ENCODE measurements at regions not wholly inside any gene's neighbourhood (a gene's known extent, or its start where the extent isn't known, plus 50 kb on each side); places are given as distances from the start of the nearest gene placed in this dataset.
"Not testable (repeated sequence)": the region's sequence is repeated elsewhere in the genome, so short reads cannot be mapped to it uniquely, and the experiment has no call there.

DNA sequence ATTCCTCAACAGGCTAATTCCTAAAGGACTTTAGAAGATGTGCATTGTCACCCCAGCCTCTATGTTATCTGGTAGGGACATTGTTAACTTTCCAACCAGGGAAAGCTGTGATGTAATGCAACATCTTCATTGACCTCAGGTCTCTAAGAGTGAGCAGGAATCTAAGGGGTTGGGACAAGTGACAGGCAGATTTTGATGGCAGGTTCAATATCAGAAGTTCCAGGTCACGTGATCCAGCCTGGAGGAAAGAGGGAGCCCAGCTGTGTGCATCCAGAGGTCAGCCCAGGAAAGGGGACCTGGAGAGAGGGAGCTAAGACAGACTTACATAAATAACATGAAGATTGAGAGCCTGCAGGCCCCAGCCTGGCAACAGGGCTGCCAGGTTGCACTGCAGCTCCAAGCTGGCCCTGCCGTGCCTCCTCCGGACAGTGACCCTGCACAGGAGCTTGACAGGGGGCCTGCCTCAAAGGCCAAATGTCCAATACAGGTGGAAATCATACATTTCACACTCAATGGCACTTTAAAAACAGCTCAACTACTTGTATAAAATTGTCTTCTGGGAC, 262.2 kb upstream of the MGAT5 start:
- no peak for TF ChIP-seq JUND (IDR thresholded peaks at IDR 0.05; ENCODE audit: low read depth)
- no peak for DNase-seq (ENCODE audit: low read depth in 1 of 2, low spot score in 1 of 2)
- in situ Hi-C loops (cut with HindIII; ENCODE audit: low pct_unique_long_range_greater_than_20kb, low sequenced_read_pairs): no loop called here

DNA sequence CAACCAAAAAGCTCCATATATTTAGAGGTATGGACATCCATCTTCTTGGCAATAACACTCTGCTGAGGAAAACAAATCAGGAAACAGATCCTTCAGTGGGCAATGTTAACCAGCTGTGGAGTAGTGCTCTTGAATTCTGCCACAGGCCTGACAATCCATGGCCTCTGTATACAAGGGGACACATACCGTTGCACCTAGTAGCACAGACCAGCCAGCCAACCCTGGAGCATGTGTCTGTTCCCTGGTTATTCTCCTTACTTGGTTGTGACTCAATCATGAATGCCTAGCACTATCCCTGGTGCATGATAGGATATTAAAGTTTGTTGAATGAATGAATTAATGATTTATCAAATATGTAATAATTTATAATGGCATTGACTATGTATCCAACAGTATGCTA, 261.4 kb upstream of the MGAT5 start:
- in situ Hi-C loops (cut with HindIII; ENCODE audit: low pct_unique_long_range_greater_than_20kb, low sequenced_read_pairs): no loop called here
- no peak for TF ChIP-seq JUND (IDR thresholded peaks at IDR 0.05; ENCODE audit: low read depth)
- DNase-seq (ENCODE audit: low read depth in 1 of 2, low spot score in 1 of 2): no peak

DNA sequence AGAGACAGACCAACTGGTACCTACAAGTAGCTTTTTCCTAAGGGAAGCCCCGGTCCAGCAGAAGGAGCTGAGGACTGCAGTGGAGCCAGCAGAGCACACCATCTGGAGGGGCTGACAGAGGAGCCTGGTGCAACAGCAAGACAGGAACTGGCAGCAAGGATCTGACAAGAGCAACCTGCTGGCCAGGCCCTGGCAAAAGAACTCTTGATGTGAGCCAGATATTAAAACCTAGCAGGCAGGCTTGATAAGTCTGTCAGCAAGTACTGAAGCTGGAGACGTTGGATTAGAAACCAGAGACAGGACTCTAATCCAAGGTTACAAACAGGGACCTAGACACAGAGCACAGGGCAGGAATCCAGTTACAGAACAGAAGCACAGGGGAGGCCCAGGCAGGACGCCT, 260.7 kb upstream of the MGAT5 start:
- TF ChIP-seq JUND (IDR thresholded peaks at IDR 0.05; ENCODE audit: low read depth): no peak
- no peak for DNase-seq (ENCODE audit: low read depth in 1 of 2, low spot score in 1 of 2)
- in situ Hi-C loops (cut with HindIII; ENCODE audit: low pct_unique_long_range_greater_than_20kb, low sequenced_read_pairs): no loop called here

DNA sequence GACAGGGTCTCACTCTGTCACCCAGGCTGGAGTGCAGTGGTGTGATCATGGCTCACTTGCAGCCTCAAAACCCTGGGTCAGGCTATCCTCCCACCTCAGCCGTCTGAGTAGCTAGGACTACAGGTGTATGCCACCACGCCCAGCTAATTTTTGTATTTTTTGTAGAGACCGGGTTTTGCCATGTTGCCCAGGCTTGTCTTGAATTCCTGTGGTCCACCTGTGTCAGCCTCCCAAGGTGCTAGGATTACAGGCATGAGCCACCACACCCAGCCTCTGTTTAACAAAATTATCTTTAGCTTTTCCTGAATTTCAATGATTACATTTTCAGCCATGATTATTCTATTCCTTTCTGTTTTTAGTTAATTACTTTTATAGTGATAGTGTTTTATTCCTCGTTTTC, 255.1 kb upstream of the MGAT5 start:
- in situ Hi-C loops (cut with HindIII; ENCODE audit: low pct_unique_long_range_greater_than_20kb, low sequenced_read_pairs); DNase-seq (ENCODE audit: low read depth in 1 of 2, low spot score in 1 of 2): not testable (repeated sequence)

DNA sequence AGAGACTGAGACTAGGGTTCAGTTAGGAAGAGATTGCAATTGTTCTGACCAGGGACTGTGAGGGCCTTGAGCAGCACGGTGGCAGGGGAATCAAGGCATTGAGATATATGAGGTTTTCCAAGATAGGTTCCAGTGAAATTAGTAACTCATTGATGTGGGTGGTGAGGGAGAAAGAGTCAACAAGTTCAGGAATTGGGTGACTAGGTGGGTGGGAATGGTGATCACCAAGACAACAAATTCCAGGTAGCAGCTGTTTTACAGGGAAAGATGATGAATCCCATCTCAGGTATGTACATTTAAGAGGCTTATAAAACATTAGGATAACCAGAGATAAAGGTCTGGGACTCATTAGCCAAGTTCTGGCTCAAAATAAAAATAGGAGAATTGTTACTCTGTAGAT, 251.5 kb upstream of the MGAT5 start:
- no peak for TF ChIP-seq JUND (IDR thresholded peaks at IDR 0.05; ENCODE audit: low read depth)
- no peak for DNase-seq (ENCODE audit: low read depth in 1 of 2, low spot score in 1 of 2)
- in situ Hi-C loops (cut with HindIII; ENCODE audit: low pct_unique_long_range_greater_than_20kb, low sequenced_read_pairs): no loop called here

DNA sequence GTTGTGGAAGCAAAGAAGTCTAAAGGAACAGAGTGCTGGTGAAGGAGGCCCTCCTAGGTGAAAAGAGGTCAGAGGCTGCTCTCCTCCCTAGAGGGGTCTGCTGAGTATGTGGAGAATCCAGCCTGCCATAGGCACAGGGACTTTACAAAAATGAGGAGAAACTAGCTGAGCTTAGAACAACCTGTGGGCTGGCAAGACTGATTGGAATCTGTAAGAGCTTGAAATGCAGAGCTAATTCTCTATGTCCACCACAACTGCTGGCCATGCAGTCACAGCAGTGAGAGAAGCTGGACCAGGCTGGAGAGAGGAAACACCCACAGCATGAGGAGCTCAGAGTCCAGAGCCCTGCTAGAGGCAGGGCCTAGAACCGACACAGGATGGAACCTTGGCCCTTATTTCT, 251.0 kb upstream of the MGAT5 start:
- DNase-seq (ENCODE audit: low read depth in 1 of 2, low spot score in 1 of 2): no peak
- no peak for TF ChIP-seq JUND (IDR thresholded peaks at IDR 0.05; ENCODE audit: low read depth)
- in situ Hi-C loops (cut with HindIII; ENCODE audit: low pct_unique_long_range_greater_than_20kb, low sequenced_read_pairs): no loop called here

DNA sequence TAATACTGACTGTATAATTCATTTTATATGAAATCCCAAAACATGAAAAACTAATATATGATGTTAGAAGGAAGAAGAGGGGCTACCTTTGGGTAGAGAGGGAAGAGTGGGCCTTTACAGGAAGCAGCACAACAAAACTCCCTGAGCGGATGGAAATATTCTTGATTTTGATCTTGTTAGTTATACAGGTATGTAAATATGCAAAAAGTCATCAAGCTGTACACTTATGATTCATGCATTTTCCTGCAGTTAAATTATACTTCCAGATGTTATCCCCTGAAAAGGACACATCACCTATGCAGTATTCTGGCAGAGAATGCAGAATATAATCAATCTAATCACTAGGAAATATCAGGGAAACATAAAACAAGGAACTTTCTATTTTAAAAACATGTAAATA, 249.4 kb upstream of the MGAT5 start:
- TF ChIP-seq JUND (IDR thresholded peaks at IDR 0.05; ENCODE audit: low read depth): no peak
- DNase-seq (ENCODE audit: low read depth in 1 of 2, low spot score in 1 of 2): no peak
- in situ Hi-C loops (cut with HindIII; ENCODE audit: low pct_unique_long_range_greater_than_20kb, low sequenced_read_pairs): no loop called here

DNA sequence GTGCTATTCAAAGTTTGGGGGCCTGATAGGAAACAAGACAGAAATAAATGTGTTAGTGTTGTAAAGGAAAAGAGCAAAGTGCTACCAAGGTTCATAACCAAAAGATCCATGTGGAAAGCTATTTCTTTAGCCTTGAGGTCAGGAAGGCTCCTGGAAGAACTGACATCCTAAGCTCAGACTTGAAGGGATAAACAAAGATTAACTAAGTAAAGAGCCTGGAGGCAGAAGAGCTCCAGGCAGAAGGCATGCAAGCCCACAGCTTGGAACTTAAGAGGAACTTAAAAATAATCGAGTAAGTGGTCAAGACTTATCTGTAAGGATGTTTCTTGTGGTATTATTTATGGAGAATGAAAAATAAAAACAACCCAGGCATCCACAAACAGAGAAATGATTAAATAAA, 245.0 kb upstream of the MGAT5 start:
- in situ Hi-C loops (cut with HindIII; ENCODE audit: low pct_unique_long_range_greater_than_20kb, low sequenced_read_pairs): no loop called here
- no peak for TF ChIP-seq JUND (IDR thresholded peaks at IDR 0.05; ENCODE audit: low read depth)
- DNase-seq (ENCODE audit: low read depth in 1 of 2, low spot score in 1 of 2): no peak

DNA sequence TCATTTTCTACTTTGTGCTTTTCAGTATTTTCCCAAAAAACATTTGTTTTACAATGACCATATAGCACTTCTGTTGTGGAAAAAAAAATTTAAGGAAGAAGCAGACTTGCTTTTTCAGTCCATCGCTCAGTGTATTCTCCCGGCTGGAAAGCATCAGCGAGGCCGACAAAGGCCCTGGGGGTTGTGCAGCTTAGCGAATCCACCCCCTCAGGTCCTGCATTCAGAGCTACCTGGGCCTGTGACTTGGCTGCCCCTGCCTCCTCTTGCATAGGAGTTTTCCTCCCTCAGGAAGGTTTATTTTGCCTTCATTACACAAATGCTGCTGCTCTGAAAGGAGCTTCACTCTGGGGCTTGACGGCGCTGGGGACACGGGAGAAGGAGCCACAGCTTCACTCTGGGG, 244.4 kb upstream of the MGAT5 start:
- in situ Hi-C loops (cut with HindIII; ENCODE audit: low pct_unique_long_range_greater_than_20kb, low sequenced_read_pairs): no loop called here
- no peak for DNase-seq (ENCODE audit: low read depth in 1 of 2, low spot score in 1 of 2)
- no peak for TF ChIP-seq JUND (IDR thresholded peaks at IDR 0.05; ENCODE audit: low read depth)

DNA sequence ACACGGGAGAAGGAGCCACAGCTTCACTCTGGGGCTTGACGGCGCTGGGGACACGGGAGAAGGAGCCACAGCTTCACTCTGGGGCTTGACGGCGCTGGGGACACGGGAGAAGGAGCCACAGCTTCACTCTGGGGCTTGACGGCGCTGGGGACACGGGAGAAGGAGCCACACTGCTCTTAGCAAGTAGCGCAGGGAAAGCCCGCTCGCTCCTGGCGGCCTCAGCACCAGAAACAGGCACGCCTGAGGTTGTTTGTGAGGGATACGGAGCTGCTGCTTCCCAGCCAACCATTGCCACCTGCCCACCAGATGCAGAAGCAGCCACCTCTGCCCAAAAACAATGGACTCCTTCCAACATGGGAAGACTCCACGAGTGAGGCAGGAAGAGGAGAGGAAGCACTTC, 244.0 kb upstream of the MGAT5 start:
- in situ Hi-C loops (cut with HindIII; ENCODE audit: low pct_unique_long_range_greater_than_20kb, low sequenced_read_pairs); DNase-seq (ENCODE audit: low read depth in 1 of 2, low spot score in 1 of 2): not testable (repeated sequence)

DNA sequence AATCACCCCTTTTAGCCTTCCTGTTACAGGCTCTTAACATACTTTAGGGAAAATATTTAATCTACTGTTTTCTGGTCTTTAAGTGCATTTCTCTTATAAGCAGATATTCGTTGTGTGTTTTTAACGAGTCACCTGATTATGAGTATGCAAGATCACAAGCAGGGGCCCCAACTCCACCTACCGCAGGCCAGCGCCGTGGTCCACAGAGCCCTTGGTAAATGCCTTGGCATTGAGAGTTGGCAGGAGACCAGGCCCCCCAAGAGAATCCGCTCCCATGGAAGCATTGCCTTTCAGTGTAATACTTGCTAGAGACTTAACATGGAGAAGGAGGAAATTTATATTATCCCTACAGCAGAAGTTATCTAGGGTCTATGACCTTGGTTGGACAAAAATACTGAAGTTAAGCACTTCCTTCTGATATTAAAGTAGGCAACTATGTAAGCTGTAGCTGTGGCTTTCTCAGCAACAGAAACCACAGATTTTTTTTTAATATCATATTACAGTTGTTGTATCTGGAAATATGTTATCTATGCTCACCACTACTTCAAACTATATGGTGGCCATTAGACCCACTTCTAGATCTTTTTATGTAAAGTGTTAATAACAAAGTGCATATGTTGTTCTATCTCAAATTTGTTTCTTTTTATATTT, 241.8 kb upstream of the MGAT5 start:
- no peak for DNase-seq (ENCODE audit: low read depth in 1 of 2, low spot score in 1 of 2)
- TF ChIP-seq JUND (IDR thresholded peaks at IDR 0.05; ENCODE audit: low read depth): no peak
- in situ Hi-C loops (cut with HindIII; ENCODE audit: low pct_unique_long_range_greater_than_20kb, low sequenced_read_pairs): no loop called here

DNA sequence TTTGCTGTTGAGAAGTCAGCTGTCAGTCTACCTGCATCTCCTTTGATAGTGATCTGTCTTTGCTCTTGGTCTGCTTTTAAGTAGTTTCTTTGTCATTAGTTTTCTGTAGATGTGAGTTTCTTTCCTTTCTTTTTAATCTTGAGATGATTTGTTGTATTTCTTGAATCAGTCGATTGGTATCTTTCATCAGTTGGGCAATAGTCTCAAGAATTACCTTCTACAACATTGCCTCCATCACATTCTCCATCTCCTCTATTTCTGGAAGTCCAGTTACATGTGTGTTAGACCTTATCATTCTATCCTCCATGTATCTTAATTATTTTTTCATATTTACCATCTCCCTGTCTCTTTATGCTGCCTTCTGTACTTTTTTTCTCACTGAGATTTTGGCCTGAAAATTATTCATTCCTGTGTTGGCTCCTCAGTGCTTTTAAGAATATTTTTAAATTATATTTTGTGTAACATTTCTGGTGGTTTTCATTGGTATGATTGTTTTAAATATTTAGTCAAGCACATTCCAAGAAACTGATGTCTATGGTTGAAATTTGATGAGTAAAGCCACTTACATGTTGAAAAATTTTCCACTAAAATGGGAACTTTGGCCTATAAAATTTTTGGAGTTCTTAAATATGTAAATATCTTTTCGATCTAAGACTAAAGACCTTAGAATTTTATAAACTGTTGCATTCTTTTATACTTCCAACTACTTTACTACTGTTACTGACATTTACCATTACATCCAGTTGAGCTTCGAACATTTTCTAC, 239.5 kb upstream of the MGAT5 start:
- in situ Hi-C loops (cut with HindIII; ENCODE audit: low pct_unique_long_range_greater_than_20kb, low sequenced_read_pairs): no loop called here
- no peak for DNase-seq (ENCODE audit: low read depth in 1 of 2, low spot score in 1 of 2)
- TF ChIP-seq JUND (IDR thresholded peaks at IDR 0.05; ENCODE audit: low read depth): no peak

DNA sequence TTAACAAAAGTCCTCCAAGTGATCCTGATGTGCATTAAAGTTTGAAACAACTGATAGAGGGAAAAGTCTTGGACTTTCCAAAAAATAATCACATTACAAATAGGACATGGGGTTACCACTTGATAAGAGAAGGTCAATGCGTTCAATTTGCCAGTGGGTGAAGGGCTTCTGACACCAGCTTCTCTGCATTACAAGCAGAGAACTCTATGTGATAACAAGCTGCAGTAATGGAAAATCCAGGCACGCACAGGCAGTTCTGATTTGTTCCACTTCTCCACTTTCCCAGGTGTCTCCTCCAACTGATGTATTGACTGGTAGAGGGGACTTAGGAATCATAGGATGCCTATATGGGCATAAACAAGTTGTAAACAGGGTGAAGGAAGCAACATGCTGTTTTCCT, 234.0 kb upstream of the MGAT5 start:
- in situ Hi-C loops (cut with HindIII; ENCODE audit: low pct_unique_long_range_greater_than_20kb, low sequenced_read_pairs): no loop called here
- no peak for TF ChIP-seq JUND (IDR thresholded peaks at IDR 0.05; ENCODE audit: low read depth)
- no peak for DNase-seq (ENCODE audit: low read depth in 1 of 2, low spot score in 1 of 2)

Data from T47D (cell line).